ENCODE measurements at regions not wholly inside any gene's neighbourhood (a gene's known extent, or its start where the extent isn't known, plus 50 kb on each side); places are given as distances from the start of the nearest gene placed in this dataset.

DNA sequence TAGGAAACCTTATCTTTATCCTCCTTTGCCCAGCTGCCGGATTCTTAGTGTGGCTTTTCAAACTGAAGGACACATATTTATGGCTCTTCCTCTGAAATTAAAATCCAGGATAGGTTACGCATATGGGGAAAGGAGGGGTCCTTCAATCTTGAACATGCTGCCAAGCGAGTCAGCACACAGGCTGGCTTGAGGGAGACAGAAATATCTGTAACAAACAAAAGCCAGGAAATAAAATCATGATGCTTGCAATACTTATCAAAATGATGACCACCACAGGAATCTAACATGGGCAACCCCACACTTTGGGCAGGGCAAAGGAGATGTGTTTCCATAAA lies 196.4 kb upstream of the LDB2 start:
- TF ChIP-seq CTCF (conservative IDR thresholded peaks at IDR 0.05; ENCODE audit: low read depth, low read length) (no peak), EZH2 (IDR thresholded peaks at IDR 0.05; ENCODE audit: low read length, unreplicated experiment) (no peak)
